GM12891 (cell line): ENCODE measurements at regions not wholly inside any gene's neighbourhood (a gene's known extent, or its start where the extent isn't known, plus 50 kb on each side); places are given as distances from the start of the nearest gene placed in this dataset.

ENCODE experiments used
- POLR2A ChIP-seq: IDR thresholded peaks from 2 replicates; pipeline ENCODE4 v1.6.1; 2011; ENCODE audit warnings: low read depth, low read length, control low read depth
- POLR2AphosphoS5 ChIP-seq: IDR thresholded peaks from 2 replicates; pipeline ENCODE4 v1.6.1; 2011; ENCODE audit warnings: low read depth, low read length, control low read depth
- TAF1 ChIP-seq: IDR thresholded peaks from 2 replicates; pipeline ENCODE4 v1.6.1; 2011; ENCODE audit warnings: low read depth, low read length, control low read depth

DNA sequence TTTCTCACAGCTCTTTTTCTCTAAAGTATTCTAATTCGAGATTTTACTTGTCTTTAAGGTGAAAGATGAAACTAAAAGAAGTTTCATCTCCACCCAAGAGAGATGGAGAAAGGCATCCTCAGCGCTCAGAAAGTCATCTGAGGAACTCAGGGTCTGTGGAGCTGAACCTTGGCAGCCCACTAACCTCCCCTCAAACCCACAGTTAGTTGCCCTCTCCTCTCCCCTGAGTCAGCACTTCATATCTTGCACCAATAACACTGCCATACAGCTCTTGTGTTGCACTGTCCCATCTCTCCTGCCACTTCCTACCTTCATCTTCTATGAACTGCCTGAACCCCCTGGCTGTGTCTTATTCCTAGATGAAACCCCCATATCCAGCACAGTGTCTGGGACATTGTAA is 184.8 kb downstream of the RAB28 start:
- no peak for TF ChIP-seq TAF1
- TF ChIP-seq POLR2AphosphoS5, result no peak
- no peak for TF ChIP-seq POLR2A
